ENCODE measurements at regions not wholly inside any gene's neighbourhood (a gene's known extent, or its start where the extent isn't known, plus 50 kb on each side); places are given as distances from the start of the nearest gene placed in this dataset.

GRCh38 chr20:56805966-56806365, 176.9 kb downstream of the TFAP2C start:
- intact Hi-C loops (cut with DNase I), result no loop called here
- H3K27me3 ChIP-seq, result no peaks in the 10 kb centered on the region

DNA sequence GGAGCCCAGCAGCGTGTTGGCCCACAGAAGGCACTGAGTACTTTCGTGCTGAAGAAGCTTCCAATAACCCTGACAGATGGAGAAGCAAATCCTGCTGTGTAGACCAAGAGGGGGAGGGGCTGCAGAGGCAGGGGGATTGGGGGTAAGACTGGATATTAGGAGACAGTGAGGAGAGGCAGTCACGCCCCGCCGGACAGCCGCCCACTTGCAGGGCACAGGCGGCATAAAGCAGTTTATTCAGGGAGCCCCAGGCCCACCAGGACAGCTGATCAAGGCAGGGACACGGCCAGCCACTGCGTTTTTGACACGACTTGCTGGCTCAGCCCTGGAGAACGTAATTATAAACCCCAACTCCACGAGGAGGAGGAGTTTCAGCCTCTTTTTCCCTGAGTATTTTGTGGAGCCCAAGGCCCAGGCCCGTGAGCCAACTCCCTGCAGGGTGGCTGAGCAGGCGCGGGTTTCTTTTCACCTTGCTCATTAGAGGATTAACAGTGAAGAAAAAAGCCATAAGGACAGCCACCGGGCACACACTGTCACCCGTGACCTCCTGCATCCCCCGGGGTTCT, 177.9 kb downstream of the TFAP2C start:
- no peaks in the 10 kb centered on the region for H3K27me3 ChIP-seq
- no peaks in the 10 kb centered on the region for H3K9me3 ChIP-seq
- intact Hi-C loops (cut with DNase I), result no loop called here
- TF ChIP-seq CTCF (IDR thresholded peaks at IDR 0.05) (no peak), POLR2A (IDR thresholded peaks at IDR 0.05) (no peak), EP300 (IDR thresholded peaks at IDR 0.05) (no peak)
- WGBS, 3 donors, result 43 to 56% (median 43%) methylated on average over 18 of the region's 18 CpGs
- H3K27ac ChIP-seq, result no peak overlapping the region
- no peaks in the 10 kb centered on the region for H3K4me1 ChIP-seq (ENCODE audit: insufficient read depth)
- DNase-seq, result no peak
- H3K36me3 ChIP-seq, result no peaks in the 10 kb centered on the region
- no peak overlapping the region for H3K4me3 ChIP-seq

More at GRCh38 chr20:56805966-56806365, 176.9 kb downstream of the TFAP2C start:
- Histone ChIP-seq H3K9me3 (no peaks in the 10 kb centered on the region), H3K36me3 (no peaks in the 10 kb centered on the region), H3K4me3 (no peak overlapping the region), H3K27ac (no peak overlapping the region), H3K4me1 (ENCODE audit: insufficient read depth) (no peaks in the 10 kb centered on the region)
- 72 to 86% (median 79%) methylated on average over 9 of the region's 9 CpGs for WGBS, 3 donors
- no peak for DNase-seq
- TF ChIP-seq CTCF (IDR thresholded peaks at IDR 0.05) (no peak), POLR2A (IDR thresholded peaks at IDR 0.05) (no peak), EP300 (IDR thresholded peaks at IDR 0.05) (no peak)

GRCh38 chr20:56808117-56808725, 179.1 kb downstream of the TFAP2C start:
- WGBS, 3 donors, result 19 to 27% (median 27%) methylated on average over 10 of the region's 10 CpGs
- intact Hi-C loops (cut with DNase I), result no loop called here
- no peak for TF ChIP-seq CTCF (IDR thresholded peaks at IDR 0.05)
- no peak for TF ChIP-seq POLR2A (IDR thresholded peaks at IDR 0.05)
- no peak for TF ChIP-seq EP300 (IDR thresholded peaks at IDR 0.05)
- Histone ChIP-seq H3K27me3 (no peaks in the 10 kb centered on the region), H3K27ac (no peak overlapping the region), H3K4me1 (ENCODE audit: insufficient read depth) (no peaks in the 10 kb centered on the region), H3K4me3 (no peak overlapping the region), H3K9me3 (no peaks in the 10 kb centered on the region), H3K36me3 (no peaks in the 10 kb centered on the region)
- no peak for DNase-seq

DNA sequence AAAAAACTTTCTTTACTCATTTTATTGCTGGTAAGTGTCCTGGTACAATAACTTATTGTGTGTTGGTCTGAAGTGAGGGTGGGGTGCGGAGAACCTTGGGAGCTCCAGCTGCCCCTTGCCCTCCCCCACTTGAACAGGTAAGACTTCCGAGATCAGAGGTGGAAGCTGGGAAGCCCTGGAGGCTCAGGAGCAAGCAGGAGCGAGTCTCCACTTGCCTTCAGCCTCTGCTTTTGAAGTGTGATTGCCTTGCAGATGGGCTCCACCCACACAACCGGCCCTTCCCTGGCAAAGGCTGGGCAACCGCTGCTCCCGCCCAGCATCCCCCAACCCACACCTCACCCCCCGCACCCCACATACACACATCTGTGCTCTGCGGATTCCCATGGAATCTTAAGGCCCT, 179.6 kb downstream of the TFAP2C start:
- 21 to 25% (median 24%) methylated on average over 8 of the region's 8 CpGs for WGBS, 3 donors
- Histone ChIP-seq H3K9me3 (no peaks in the 10 kb centered on the region), H3K4me3 (no peak overlapping the region), H3K27ac (no peak overlapping the region), H3K27me3 (no peaks in the 10 kb centered on the region), H3K4me1 (ENCODE audit: insufficient read depth) (no peaks in the 10 kb centered on the region), H3K36me3 (no peaks in the 10 kb centered on the region)
- DNase-seq, result no peak
- intact Hi-C loops (cut with DNase I), result no loop called here
- TF ChIP-seq EP300 (IDR thresholded peaks at IDR 0.05) (no peak), CTCF (IDR thresholded peaks at IDR 0.05) (no peak), POLR2A (IDR thresholded peaks at IDR 0.05) (no peak)
